PC-9 (cell line): ENCODE measurements at regions not wholly inside any gene's neighbourhood (a gene's known extent, or its start where the extent isn't known, plus 50 kb on each side); places are given as distances from the start of the nearest gene placed in this dataset.

ENCODE experiments used
- EZH2 ChIP-seq: fragments of 200-600 bp; sonication (generic); IDR thresholded peaks from 2 replicates; pipeline ENCODE4 v1.8.0; 2017; ENCODE audit warnings: antibody characterized with exemption, low read depth
- TF ChIP-seq, protein P1 (sequence below): fragments of 200-600 bp; sonication (generic); conservative IDR thresholded peaks from 2 replicates; pipeline ENCODE4 v1.6.1; 2017; ENCODE audit warnings: mixed run types, antibody characterized with exemption, mild to moderate bottlenecking, moderate library complexity

DNA sequence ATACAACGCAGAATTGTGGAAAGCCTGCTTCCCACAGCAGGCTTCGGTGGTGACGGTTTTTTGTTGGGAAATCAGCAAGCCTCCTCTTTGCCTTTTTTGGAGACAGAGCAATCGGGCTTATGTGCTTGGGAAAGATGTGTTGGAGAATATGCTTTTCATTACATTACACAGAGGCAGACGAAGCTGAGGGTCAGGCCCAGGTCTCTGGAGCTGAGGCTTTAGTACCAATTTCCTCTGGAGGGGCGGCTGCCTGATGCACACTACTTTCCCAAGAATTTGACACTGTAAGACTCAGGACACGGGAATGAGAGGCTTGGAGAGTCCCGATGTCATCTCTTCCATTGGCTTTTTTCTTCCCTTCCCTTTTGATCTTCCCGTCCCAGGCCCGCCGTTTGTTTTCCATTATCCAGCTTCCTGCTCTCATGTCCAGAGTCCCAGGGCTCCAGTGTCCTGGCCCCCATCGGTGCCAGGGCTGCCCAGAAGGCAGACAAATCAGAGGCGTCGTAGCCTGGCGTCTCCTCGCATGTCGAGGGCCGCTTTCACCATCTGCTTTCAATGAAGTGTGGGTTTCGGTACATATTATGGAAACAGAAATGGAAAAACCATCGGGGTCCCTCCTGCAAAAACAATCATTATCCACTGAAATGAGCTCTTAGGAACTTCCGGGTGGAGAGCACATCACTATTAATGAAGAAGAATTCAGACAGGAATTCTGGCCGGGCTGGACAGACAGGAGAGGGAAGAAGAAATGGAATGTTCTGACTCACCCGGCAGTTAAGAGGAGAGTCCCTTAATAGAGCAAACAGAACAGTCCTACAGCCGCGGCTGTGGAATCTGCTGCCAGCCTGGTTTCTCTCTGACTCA is 123.0 kb upstream of the JCAD start:
- TF ChIP-seq, protein P1, sequence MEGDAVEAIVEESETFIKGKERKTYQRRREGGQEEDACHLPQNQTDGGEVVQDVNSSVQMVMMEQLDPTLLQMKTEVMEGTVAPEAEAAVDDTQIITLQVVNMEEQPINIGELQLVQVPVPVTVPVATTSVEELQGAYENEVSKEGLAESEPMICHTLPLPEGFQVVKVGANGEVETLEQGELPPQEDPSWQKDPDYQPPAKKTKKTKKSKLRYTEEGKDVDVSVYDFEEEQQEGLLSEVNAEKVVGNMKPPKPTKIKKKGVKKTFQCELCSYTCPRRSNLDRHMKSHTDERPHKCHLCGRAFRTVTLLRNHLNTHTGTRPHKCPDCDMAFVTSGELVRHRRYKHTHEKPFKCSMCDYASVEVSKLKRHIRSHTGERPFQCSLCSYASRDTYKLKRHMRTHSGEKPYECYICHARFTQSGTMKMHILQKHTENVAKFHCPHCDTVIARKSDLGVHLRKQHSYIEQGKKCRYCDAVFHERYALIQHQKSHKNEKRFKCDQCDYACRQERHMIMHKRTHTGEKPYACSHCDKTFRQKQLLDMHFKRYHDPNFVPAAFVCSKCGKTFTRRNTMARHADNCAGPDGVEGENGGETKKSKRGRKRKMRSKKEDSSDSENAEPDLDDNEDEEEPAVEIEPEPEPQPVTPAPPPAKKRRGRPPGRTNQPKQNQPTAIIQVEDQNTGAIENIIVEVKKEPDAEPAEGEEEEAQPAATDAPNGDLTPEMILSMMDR = no peak
- TF ChIP-seq EZH2 = no peak
